GM12892 (cell line): ENCODE measurements at regions not wholly inside any gene's neighbourhood (a gene's known extent, or its start where the extent isn't known, plus 50 kb on each side); places are given as distances from the start of the nearest gene placed in this dataset.

ENCODE experiments used
- POLR2A ChIP-seq: IDR thresholded peaks from 2 replicates; pipeline ENCODE4 v1.6.1; 2011; ENCODE audit warnings: low read depth, low read length, control low read depth
- POLR2AphosphoS5 ChIP-seq: IDR thresholded peaks from 2 replicates; pipeline ENCODE4 v1.6.1; 2011; ENCODE audit warnings: low read depth, low read length, control low read depth
- TAF1 ChIP-seq: IDR thresholded peaks from 2 replicates; pipeline ENCODE4 v1.6.1; 2011; ENCODE audit warnings: low read depth, mild to moderate bottlenecking, control low read depth, low read length, borderline replicate concordance

GRCh38 chr14:73788701-73789551 lies 62.7 kb upstream of the PTGR2 start:
- no peak for TF ChIP-seq POLR2A
- TF ChIP-seq TAF1, result no peak
- no peak for TF ChIP-seq POLR2AphosphoS5
